Upper lobe of left lung (tissue), 4 donors: ENCODE measurements at regions not wholly inside any gene's neighbourhood (a gene's known extent, or its start where the extent isn't known, plus 50 kb on each side); places are given as distances from the start of the nearest gene placed in this dataset.

Experiments
- CTCF ChIP-seq, 6 experiments: fragments of 450-650 bp in 4 of 6; fragments of 200-600 bp in 2 of 6; sonication (generic) in 2 of 6; IDR thresholded peaks; one replicate each; pipeline ENCODE4 v1.5.1; 2016 to 2019; ENCODE audit warnings: antibody characterized with exemption in 6 of 6
- EP300 ChIP-seq, 4 donors: sonication (generic); formaldehyde crosslinking; IDR thresholded peaks; one replicate each; pipeline ENCODE4 v1.5.1; 2017; ENCODE audit warnings: antibody characterized with exemption in 4 of 4, control low read depth in 2 of 4
- POLR2A ChIP-seq, 4 donors: fragments of 450-650 bp; IDR thresholded peaks; one replicate each; pipeline ENCODE4 v1.5.1; 2016 to 2017; ENCODE audit warnings: antibody characterized with exemption in 4 of 4, mild to moderate bottlenecking in 2 of 4
- POLR2AphosphoS5 ChIP-seq, 2 donors: sonication (generic); formaldehyde crosslinking; IDR thresholded peaks; one replicate each; pipeline ENCODE4 v1.5.1; 2017; ENCODE audit warnings: antibody characterized with exemption in 2 of 2

- TF ChIP-seq CTCF (IDR thresholded peaks at IDR 0.05), result no peak
- no peak for TF ChIP-seq POLR2AphosphoS5 (IDR thresholded peaks at IDR 0.05)
- TF ChIP-seq POLR2A (IDR thresholded peaks at IDR 0.05), result no peak
- TF ChIP-seq EP300 (IDR thresholded peaks at IDR 0.05), result no peak
Observed at GRCh38 chr1:194309269-194309668, 1122.9 kb upstream of the B3GALT2 start.
